ENCODE measurements at regions not wholly inside any gene's neighbourhood (a gene's known extent, or its start where the extent isn't known, plus 50 kb on each side); places are given as distances from the start of the nearest gene placed in this dataset.

GRCh38 chrX:100089724-100090123 is 320.3 kb downstream of the PCDH19 start:
- Histone ChIP-seq H3K9me3 (ENCODE audit: insufficient read depth, low read depth, low read length) (no peaks in the 10 kb centered on the region), H3K79me2 (ENCODE audit: insufficient read depth, low read length) (no peaks in the 10 kb centered on the region), H3K4me2 (ENCODE audit: low read length) (no peak overlapping the region), H3K27me3 (ENCODE audit: insufficient read depth, low read length) (no peaks in the 10 kb centered on the region), H3K9ac (ENCODE audit: low read length) (no peak overlapping the region), H2AFZ (ENCODE audit: low read depth, low read length) (no peak overlapping the region), H4K20me1 (ENCODE audit: insufficient read depth, low read length) (no peaks in the 10 kb centered on the region), H3K36me3 (ENCODE audit: insufficient read depth, low read length) (no peaks in the 10 kb centered on the region), H3K4me3 (ENCODE audit: insufficient read depth, low read depth, low read length) (no peak overlapping the region), H3K27ac (ENCODE audit: low read depth, low read length) (no peak overlapping the region), H3K4me1 (ENCODE audit: insufficient read depth, low read length) (peaks cover 8% of the 10 kb centered on the region)
- Mint-ChIP-seq H3K27ac (ENCODE audit: unreplicated experiment) (no peak overlapping the region), H3K27me3 (ENCODE audit: low read depth, unreplicated experiment) (no peaks in the 10 kb centered on the region), H3K4me3 (ENCODE audit: unreplicated experiment) (no peak overlapping the region), H3K36me3 (ENCODE audit: low read depth, unreplicated experiment) (no peaks in the 10 kb centered on the region), H3K9me3 (ENCODE audit: unreplicated experiment) (peaks cover 4% of the 10 kb centered on the region), H3K4me1 (ENCODE audit: low read depth, unreplicated experiment) (peaks cover 4% of the 10 kb centered on the region)
- DNase-seq (ENCODE audit: low read depth) (no peak), FAIRE-seq (no peak)
- TF ChIP-seq EZH2 (IDR thresholded peaks at IDR 0.05; ENCODE audit: insufficient read depth, low read length): no peak
- no peak for TF ChIP-seq CTCF (IDR thresholded peaks at IDR 0.05; ENCODE audit: insufficient read depth, low read depth, low read length)

- FAIRE-seq (peak; percentile 32), DNase-seq (ENCODE audit: low read depth) (no peak)
- Mint-ChIP-seq H3K9me3 (ENCODE audit: unreplicated experiment) (peaks cover 2% of the 10 kb centered on the region), H3K36me3 (ENCODE audit: low read depth, unreplicated experiment) (no peaks in the 10 kb centered on the region), H3K4me1 (ENCODE audit: low read depth, unreplicated experiment) (peaks cover 23% of the 10 kb centered on the region), H3K27me3 (ENCODE audit: low read depth, unreplicated experiment) (no peaks in the 10 kb centered on the region), H3K27ac (ENCODE audit: unreplicated experiment) (no peak overlapping the region), H3K4me3 (ENCODE audit: unreplicated experiment) (no peak overlapping the region)
- Histone ChIP-seq H3K9ac (ENCODE audit: low read length) (no peak overlapping the region), H2AFZ (ENCODE audit: low read depth, low read length) (no peak overlapping the region), H3K36me3 (ENCODE audit: insufficient read depth, low read length) (no peaks in the 10 kb centered on the region), H3K79me2 (ENCODE audit: insufficient read depth, low read length) (no peaks in the 10 kb centered on the region), H3K27me3 (ENCODE audit: insufficient read depth, low read length) (no peaks in the 10 kb centered on the region), H3K27ac (ENCODE audit: low read depth, low read length) (no peak overlapping the region), H3K4me3 (ENCODE audit: insufficient read depth, low read depth, low read length) (no peak overlapping the region), H3K4me1 (ENCODE audit: insufficient read depth, low read length) (peaks cover 4% of the 10 kb centered on the region), H3K9me3 (ENCODE audit: insufficient read depth, low read depth, low read length) (no peaks in the 10 kb centered on the region), H3K4me2 (ENCODE audit: low read length) (no peak overlapping the region), H4K20me1 (ENCODE audit: insufficient read depth, low read length) (no peaks in the 10 kb centered on the region)
- TF ChIP-seq EZH2 (IDR thresholded peaks at IDR 0.05; ENCODE audit: insufficient read depth, low read length) (no peak), CTCF (IDR thresholded peaks at IDR 0.05; ENCODE audit: insufficient read depth, low read depth, low read length) (no peak)
Observed at GRCh38 chrX:100085846-100086245, 324.2 kb downstream of the PCDH19 start.

- Histone ChIP-seq H3K9me3 (ENCODE audit: insufficient read depth, low read depth, low read length) (no peaks in the 10 kb centered on the region), H3K4me1 (ENCODE audit: insufficient read depth, low read length) (no peaks in the 10 kb centered on the region), H3K27ac (ENCODE audit: low read depth, low read length) (no peak overlapping the region), H4K20me1 (ENCODE audit: insufficient read depth, low read length) (no peaks in the 10 kb centered on the region), H3K4me2 (ENCODE audit: low read length) (no peak overlapping the region), H3K36me3 (ENCODE audit: insufficient read depth, low read length) (no peaks in the 10 kb centered on the region), H3K79me2 (ENCODE audit: insufficient read depth, low read length) (no peaks in the 10 kb centered on the region), H3K9ac (ENCODE audit: low read length) (no peak overlapping the region), H3K4me3 (ENCODE audit: insufficient read depth, low read depth, low read length) (no peak overlapping the region), H3K27me3 (ENCODE audit: insufficient read depth, low read length) (no peaks in the 10 kb centered on the region), H2AFZ (ENCODE audit: low read depth, low read length) (no peak overlapping the region)
- Mint-ChIP-seq H3K4me1 (ENCODE audit: low read depth, unreplicated experiment) (peaks cover 25% of the 10 kb centered on the region), H3K27me3 (ENCODE audit: low read depth, unreplicated experiment) (no peaks in the 10 kb centered on the region), H3K27ac (ENCODE audit: unreplicated experiment) (peak overlapping the region; percentile 74), H3K36me3 (ENCODE audit: low read depth, unreplicated experiment) (no peaks in the 10 kb centered on the region), H3K9me3 (ENCODE audit: unreplicated experiment) (peaks cover 6% of the 10 kb centered on the region), H3K4me3 (ENCODE audit: unreplicated experiment) (no peak overlapping the region)
- FAIRE-seq: peak; percentile 54
- TF ChIP-seq CTCF (IDR thresholded peaks at IDR 0.05; ENCODE audit: insufficient read depth, low read depth, low read length): no peak
- no peak for TF ChIP-seq EZH2 (IDR thresholded peaks at IDR 0.05; ENCODE audit: insufficient read depth, low read length)
- DNase-seq (ENCODE audit: low read depth): no peak
Observed at GRCh38 chrX:100083211-100083610, 326.9 kb downstream of the PCDH19 start.

Data from astrocyte (in vitro differentiated cells and primary cell).